Prostate gland (tissue), 2 donors: ENCODE measurements at regions not wholly inside any gene's neighbourhood (a gene's known extent, or its start where the extent isn't known, plus 50 kb on each side); places are given as distances from the start of the nearest gene placed in this dataset.

ENCODE experiments used
- POLR2A ChIP-seq: fragments of 450-650 bp; IDR thresholded peaks from one replicate; pipeline ENCODE4 v1.6.1; 2016; ENCODE audit warnings: antibody characterized with exemption, mild to moderate bottlenecking
- TF ChIP-seq, protein P1 (sequence below), 4 experiments: fragments of 200-600 bp in 2 of 4; fragments of 450-650 bp in 2 of 4; sonication (generic) in 2 of 4; IDR thresholded peaks; 1 replicate in 3 of 4; 2 replicates in 1 of 4; pipeline ENCODE4 v1.5.1; 2016 to 2019; ENCODE audit warnings: antibody characterized with exemption in 4 of 4, mild to moderate bottlenecking in 2 of 4, moderate library complexity in 2 of 4

DNA sequence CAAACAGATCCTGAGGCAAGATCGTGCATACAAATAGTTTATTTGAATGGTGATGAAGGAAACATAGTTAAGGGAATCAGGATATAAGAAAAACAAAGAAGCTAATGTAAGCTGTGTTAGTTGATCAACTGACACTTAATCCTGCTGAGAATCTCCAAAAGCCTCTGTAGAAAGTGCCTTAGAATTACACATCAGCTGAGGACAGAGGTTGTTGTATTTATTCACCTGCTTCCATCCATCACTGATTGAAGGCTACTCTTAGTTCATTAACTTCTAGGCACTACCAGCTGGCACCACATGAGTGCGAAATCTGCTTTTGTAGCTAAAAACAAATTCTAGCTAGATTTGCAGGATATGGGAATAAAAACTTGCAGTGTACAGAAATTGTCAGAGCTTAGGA is 1082.0 kb upstream of the CNTN5 start:
- TF ChIP-seq, protein P1, sequence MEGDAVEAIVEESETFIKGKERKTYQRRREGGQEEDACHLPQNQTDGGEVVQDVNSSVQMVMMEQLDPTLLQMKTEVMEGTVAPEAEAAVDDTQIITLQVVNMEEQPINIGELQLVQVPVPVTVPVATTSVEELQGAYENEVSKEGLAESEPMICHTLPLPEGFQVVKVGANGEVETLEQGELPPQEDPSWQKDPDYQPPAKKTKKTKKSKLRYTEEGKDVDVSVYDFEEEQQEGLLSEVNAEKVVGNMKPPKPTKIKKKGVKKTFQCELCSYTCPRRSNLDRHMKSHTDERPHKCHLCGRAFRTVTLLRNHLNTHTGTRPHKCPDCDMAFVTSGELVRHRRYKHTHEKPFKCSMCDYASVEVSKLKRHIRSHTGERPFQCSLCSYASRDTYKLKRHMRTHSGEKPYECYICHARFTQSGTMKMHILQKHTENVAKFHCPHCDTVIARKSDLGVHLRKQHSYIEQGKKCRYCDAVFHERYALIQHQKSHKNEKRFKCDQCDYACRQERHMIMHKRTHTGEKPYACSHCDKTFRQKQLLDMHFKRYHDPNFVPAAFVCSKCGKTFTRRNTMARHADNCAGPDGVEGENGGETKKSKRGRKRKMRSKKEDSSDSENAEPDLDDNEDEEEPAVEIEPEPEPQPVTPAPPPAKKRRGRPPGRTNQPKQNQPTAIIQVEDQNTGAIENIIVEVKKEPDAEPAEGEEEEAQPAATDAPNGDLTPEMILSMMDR (IDR thresholded peaks at IDR 0.05) = no peak
- TF ChIP-seq POLR2A = no peak
